ENCODE measurements at regions not wholly inside any gene's neighbourhood (a gene's known extent, or its start where the extent isn't known, plus 50 kb on each side); places are given as distances from the start of the nearest gene placed in this dataset.
A peak's percentile ranks its signal among the peaks of the same experiment; 100 is the strongest.

- no peaks in the 10 kb centered on the region for H3K36me3 ChIP-seq (ENCODE audit: insufficient read depth, low read length)
- H3K27ac ChIP-seq (ENCODE audit: low read depth, low read length, poor library complexity, severe bottlenecking) = no peak overlapping the region
- peaks cover 3% of the 10 kb centered on the region for H3K4me1 ChIP-seq (ENCODE audit: insufficient read depth, low read length, poor library complexity, severe bottlenecking)
- no peaks in the 10 kb centered on the region for H3K9me3 ChIP-seq (ENCODE audit: low read length)
- TF ChIP-seq EZH2phosphoT487 (IDR thresholded peaks at IDR 0.05; ENCODE audit: borderline replicate concordance, low read depth, low read length) (no peak), CTCF (conservative IDR thresholded peaks at IDR 0.05; ENCODE audit: low read length) (no peak)
- intact Hi-C loops (cut with micrococcal nuclease; ENCODE audit: unreplicated experiment) = loop anchor here (2.0 to 5.0 kb wide), 2 partner anchors 174 to 359 kb away; no protein-coding TSS in a partner anchor
- H3K9me2 ChIP-seq (ENCODE audit: insufficient read depth, low read length) = no peaks in the 10 kb centered on the region
- H3K4me2 ChIP-seq (ENCODE audit: low read length) = peak overlapping the region; percentile 41
- no TSS peak for BruUV-seq (replicated peaks)
- no peak overlapping the region for H2AFZ ChIP-seq (ENCODE audit: low read length)
- DNase-seq (ENCODE audit: low spot score) = peak; percentile 3
- CTCF ChIA-PET (ENCODE audit: unreplicated experiment) = no interaction called here
- no peak overlapping the region for H3K4me3 ChIP-seq (ENCODE audit: low read depth, low read length, poor library complexity, severe bottlenecking)
- POLR2A ChIA-PET = interaction anchor here (0.6 kb wide), 1 partner anchor 21 kb away, joined by 4 read pairs; no protein-coding TSS in a partner anchor
- H4K20me1 ChIP-seq (ENCODE audit: insufficient read depth, low read length) = no peaks in the 10 kb centered on the region
- H3K79me2 ChIP-seq (ENCODE audit: insufficient read depth, low read depth, low read length) = no peaks in the 10 kb centered on the region
These were observed 70.1 kb upstream of the CASZ1 start for GRCh38 chr1:10866321-10867093.

DNA sequence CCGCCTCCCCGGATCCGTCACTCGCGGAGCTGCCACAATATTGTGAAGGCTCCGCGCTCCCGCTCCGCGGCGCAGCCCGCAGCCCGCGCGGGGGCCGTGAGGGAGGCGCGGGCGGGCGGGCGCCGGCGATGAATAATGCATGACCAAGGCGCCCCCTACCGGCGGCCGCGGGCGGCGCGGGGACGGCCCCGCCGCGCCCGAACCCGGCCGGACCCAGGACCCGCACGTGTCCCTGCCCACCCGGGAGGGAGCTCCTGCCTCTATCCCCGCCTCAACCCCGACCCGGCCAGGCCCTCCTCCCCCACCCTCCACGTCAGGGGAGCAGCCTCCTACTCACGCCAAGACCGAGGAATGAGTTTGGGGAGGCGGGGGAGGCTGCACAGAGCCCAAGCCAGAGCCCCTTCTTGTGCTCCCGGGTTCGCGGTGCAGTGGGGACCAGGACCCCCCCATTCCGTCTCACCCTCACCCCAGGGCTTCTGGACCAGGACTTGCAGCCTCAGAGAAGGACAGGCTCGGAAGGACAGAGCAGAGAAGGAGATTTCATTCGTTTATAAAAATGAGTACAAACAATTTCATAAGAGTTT is 70.8 kb upstream of the CASZ1 start:
- BruUV-seq (replicated peaks) = no TSS peak
- POLR2A ChIA-PET = interaction anchor here (0.6 kb wide), 1 partner anchor 22 kb away, joined by 4 read pairs; no protein-coding TSS in a partner anchor
- Histone ChIP-seq H3K9me3 (ENCODE audit: low read length) (no peaks in the 10 kb centered on the region), H3K4me2 (ENCODE audit: low read length) (peak overlapping the region; percentile 59; the same call in 1 of the 2 replicates), H3K36me3 (ENCODE audit: insufficient read depth, low read length) (no peaks in the 10 kb centered on the region), H3K9me2 (ENCODE audit: insufficient read depth, low read length) (no peaks in the 10 kb centered on the region), H3K4me3 (ENCODE audit: low read depth, low read length, poor library complexity, severe bottlenecking) (peak overlapping the region; percentile 25), H3K27ac (ENCODE audit: low read depth, low read length, poor library complexity, severe bottlenecking) (no peak overlapping the region), H2AFZ (ENCODE audit: low read length) (peak overlapping the region; percentile 42; the same call in 1 of the 2 replicates), H4K20me1 (ENCODE audit: insufficient read depth, low read length) (no peaks in the 10 kb centered on the region), H3K4me1 (ENCODE audit: insufficient read depth, low read length, poor library complexity, severe bottlenecking) (peaks cover 3% of the 10 kb centered on the region), H3K79me2 (ENCODE audit: insufficient read depth, low read depth, low read length) (no peaks in the 10 kb centered on the region)
- CTCF ChIA-PET (ENCODE audit: unreplicated experiment) = no interaction called here
- intact Hi-C loops (cut with micrococcal nuclease; ENCODE audit: unreplicated experiment) = loop anchor here (2.0 to 5.0 kb wide), 2 partner anchors 174 to 360 kb away; no protein-coding TSS in a partner anchor
- no peak for TF ChIP-seq EZH2phosphoT487 (IDR thresholded peaks at IDR 0.05; ENCODE audit: borderline replicate concordance, low read depth, low read length)
- TF ChIP-seq CTCF (conservative IDR thresholded peaks at IDR 0.05; ENCODE audit: low read length) = peak; percentile 71
- peak; percentile 51 for DNase-seq (ENCODE audit: low spot score)

Data from OCI-LY7 (cell line).